Epithelial cell of prostate (primary cell): ENCODE measurements at regions not wholly inside any gene's neighbourhood (a gene's known extent, or its start where the extent isn't known, plus 50 kb on each side); places are given as distances from the start of the nearest gene placed in this dataset.

Source experiments
- DNase-seq: peaks from one replicate; pipeline ENCODE4 v3.0.0-alpha.2; 2011; ENCODE audit warnings: low read depth, low spot score
- H3K27ac ChIP-seq: fragments of 450-650 bp; 2 replicates; pipeline ENCODE4 v1.5.1; 2017; ENCODE audit warnings: mild to moderate bottlenecking

- peak; percentile 94 for DNase-seq
- peak overlapping the region; percentile 74 for H3K27ac ChIP-seq
These were observed 61.1 kb upstream of the FAM216B start for GRCh38 chr13:42720113-42720857.

GRCh38 chr13:42720858-42721219 is 60.5 kb upstream of the FAM216B start:
- DNase-seq = no peak
- H3K27ac ChIP-seq = peak overlapping the region; percentile 74

GRCh38 chr13:42722883-42723539 is 58.4 kb upstream of the FAM216B start:
- no peak overlapping the region for H3K27ac ChIP-seq
- no peak for DNase-seq

- peak; percentile 14 for DNase-seq
- no peak overlapping the region for H3K27ac ChIP-seq
These were observed 52.7 kb upstream of the FAM216B start for GRCh38 chr13:42728507-42729180.

- no peak overlapping the region for H3K27ac ChIP-seq
- no peak for DNase-seq
These were observed 51.5 kb upstream of the FAM216B start for GRCh38 chr13:42729857-42730402.
